ENCODE measurements at regions not wholly inside any gene's neighbourhood (a gene's known extent, or its start where the extent isn't known, plus 50 kb on each side); places are given as distances from the start of the nearest gene placed in this dataset.

GRCh38 chr5:117792476-117792875 is 1195.9 kb downstream of the DTWD2 start:
- TF ChIP-seq POLR2A (IDR thresholded peaks at IDR 0.05) = no peak
- no peak for TF ChIP-seq CTCF (IDR thresholded peaks at IDR 0.05 in 8 of 11, conservative IDR thresholded peaks at IDR 0.05 in 3 of 11)

All from spleen (tissue), 7 donors.